ENCODE measurements at regions not wholly inside any gene's neighbourhood (a gene's known extent, or its start where the extent isn't known, plus 50 kb on each side); places are given as distances from the start of the nearest gene placed in this dataset.

- Histone ChIP-seq H3K4me3 (no peak overlapping the region), H3K9me3 (peaks cover 7 to 17% of the 10 kb centered on the region in 2 donors), H3K27ac (no peak overlapping the region), H3K36me3 (no peaks in the 10 kb centered on the region), H3K4me1 (no peaks in the 10 kb centered on the region), H3K27me3 (no peaks in the 10 kb centered on the region)
- no peak for DNase-seq (ENCODE audit: low spot score in 2 of 2)
- TF ChIP-seq CTCF (IDR thresholded peaks at IDR 0.05): no peak
- intact Hi-C loops (cut with DNase I): no loop called here
Observed at GRCh38 chr17:54727624-54728023, 173.0 kb upstream of the TOM1L1 start.

DNA sequence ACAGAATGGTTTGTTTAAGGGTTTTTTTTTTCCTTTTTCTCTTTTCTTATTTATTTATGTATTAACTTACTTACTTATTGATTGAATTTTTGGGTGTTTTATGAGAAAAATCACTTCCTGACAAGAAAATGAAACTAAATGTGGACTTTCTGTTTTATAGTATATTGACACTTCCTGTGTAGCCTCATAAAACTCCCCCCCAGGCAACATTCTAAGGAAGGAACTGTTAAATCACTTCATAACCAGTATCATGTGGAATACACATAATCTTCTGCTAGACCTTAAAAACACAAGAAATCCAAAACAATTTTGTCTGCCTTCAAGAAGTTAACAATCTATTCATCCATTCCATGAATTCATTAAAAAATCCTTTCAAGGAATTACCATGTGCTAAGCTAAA lies 164.1 kb upstream of the TOM1L1 start:
- Histone ChIP-seq H3K27ac (no peak overlapping the region), H3K9me3 (no peaks in the 10 kb centered on the region), H3K27me3 (no peaks in the 10 kb centered on the region), H3K4me3 (no peak overlapping the region), H3K36me3 (no peaks in the 10 kb centered on the region), H3K4me1 (no peaks in the 10 kb centered on the region)
- DNase-seq (ENCODE audit: low spot score in 2 of 2): no peak
- no peak for TF ChIP-seq CTCF (IDR thresholded peaks at IDR 0.05)
- intact Hi-C loops (cut with DNase I): no loop called here

GRCh38 chr17:54738496-54738895 lies 162.2 kb upstream of the TOM1L1 start:
- Histone ChIP-seq H3K9me3 (no peaks in the 10 kb centered on the region), H3K36me3 (no peaks in the 10 kb centered on the region), H3K4me1 (no peaks in the 10 kb centered on the region), H3K27me3 (no peaks in the 10 kb centered on the region), H3K27ac (no peak overlapping the region), H3K4me3 (no peak overlapping the region)
- intact Hi-C loops (cut with DNase I): no loop called here
- DNase-seq (ENCODE audit: low spot score in 2 of 2): no peak
- no peak for TF ChIP-seq CTCF (IDR thresholded peaks at IDR 0.05)

DNA sequence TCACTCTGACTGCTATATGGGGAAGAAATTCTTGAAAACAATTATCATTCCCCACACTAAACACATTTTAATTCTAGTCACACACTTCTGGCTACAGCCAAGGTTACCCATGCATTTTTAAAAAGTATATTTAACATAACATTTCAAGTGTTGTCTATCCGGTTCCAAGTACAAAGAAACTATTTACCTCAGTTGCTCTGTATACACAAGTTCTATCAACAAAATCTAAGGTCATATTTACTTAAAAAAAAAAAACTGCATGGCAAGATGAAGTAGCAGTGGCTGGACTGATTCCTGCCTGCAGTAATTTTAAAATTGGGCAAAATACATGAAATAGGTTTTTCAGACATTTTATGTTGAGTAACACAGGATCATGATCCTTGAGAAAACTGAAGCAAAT lies 155.9 kb upstream of the TOM1L1 start:
- Histone ChIP-seq H3K36me3 (no peaks in the 10 kb centered on the region), H3K27ac (no peak overlapping the region), H3K27me3 (no peaks in the 10 kb centered on the region), H3K4me1 (no peaks in the 10 kb centered on the region), H3K4me3 (no peak overlapping the region), H3K9me3 (peaks cover 0 to 3% of the 10 kb centered on the region in 2 donors)
- no peak for TF ChIP-seq CTCF (IDR thresholded peaks at IDR 0.05)
- no peak for DNase-seq (ENCODE audit: low spot score in 2 of 2)
- intact Hi-C loops (cut with DNase I): no loop called here

DNA sequence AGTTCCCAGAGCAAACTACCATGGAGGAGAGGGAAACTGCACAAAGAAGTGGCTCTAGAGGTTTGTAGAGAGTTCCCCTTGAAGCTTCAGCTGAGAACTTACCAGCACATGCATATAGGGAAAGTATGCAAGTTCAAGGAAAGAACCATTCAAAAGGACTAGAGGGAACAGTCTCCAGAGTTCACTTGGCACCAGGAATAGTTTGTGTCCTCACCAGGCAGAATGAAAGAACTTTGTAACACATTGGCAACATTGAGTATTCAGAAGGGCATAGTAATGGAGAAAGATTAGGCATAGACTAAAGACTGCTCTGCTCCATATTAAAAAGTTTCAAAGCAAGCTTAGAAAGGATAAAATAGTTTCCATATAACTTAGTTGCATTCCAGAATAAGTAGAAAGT lies 155.4 kb upstream of the TOM1L1 start:
- intact Hi-C loops (cut with DNase I): no loop called here
- no peak for TF ChIP-seq CTCF (IDR thresholded peaks at IDR 0.05)

GRCh38 chr17:54745862-54746261 lies 154.8 kb upstream of the TOM1L1 start:
- Histone ChIP-seq H3K27me3 (no peaks in the 10 kb centered on the region), H3K36me3 (no peaks in the 10 kb centered on the region), H3K9me3 (peaks cover 0 to 3% of the 10 kb centered on the region in 2 donors), H3K4me1 (no peaks in the 10 kb centered on the region), H3K4me3 (no peak overlapping the region), H3K27ac (no peak overlapping the region)
- intact Hi-C loops (cut with DNase I): no loop called here
- TF ChIP-seq CTCF (IDR thresholded peaks at IDR 0.05): no peak
- DNase-seq (ENCODE audit: low spot score in 2 of 2): no peak

More for the DNA sequence above, 155.4 kb upstream of the TOM1L1 start:
- no peak overlapping the region for H3K4me3 ChIP-seq
- H3K36me3 ChIP-seq: no peaks in the 10 kb centered on the region
- no peak overlapping the region for H3K27ac ChIP-seq
- DNase-seq (ENCODE audit: low spot score in 2 of 2): no peak
- H3K9me3 ChIP-seq: peaks cover 0 to 3% of the 10 kb centered on the region in 2 donors
- H3K4me1 ChIP-seq: no peaks in the 10 kb centered on the region
- no peaks in the 10 kb centered on the region for H3K27me3 ChIP-seq
